SK-N-SH treated with all-trans-retinoic acid at 6 μM for 48 hours (cell line): ENCODE measurements at regions not wholly inside any gene's neighbourhood (a gene's known extent, or its start where the extent isn't known, plus 50 kb on each side); places are given as distances from the start of the nearest gene placed in this dataset.

Experiments
- ATAC-seq: fragments of 200-7000 bp; cut with Tn5 transposase; 3 replicates; pipeline ENCODE4 v1.9.1; 2020; ENCODE audit warnings: mild to moderate bottlenecking, moderate library complexity
- ARNTL ChIP-seq: fragments of 450-650 bp; formaldehyde crosslinking; IDR thresholded peaks from 2 replicates; pipeline ENCODE4 v1.5.0; 2020; ENCODE audit warnings: low read depth, mild to moderate bottlenecking, moderate library complexity, borderline replicate concordance
- BACH2 ChIP-seq: fragments of 250-450 bp; sonication (Bioruptor Pico); IDR thresholded peaks from 2 replicates; pipeline ENCODE4 v1.9.0; 2021; ENCODE audit warnings: mild to moderate bottlenecking, borderline replicate concordance
- ESRRG ChIP-seq: fragments of 250-450 bp; sonication (Bioruptor Pico); IDR thresholded peaks from 2 replicates; pipeline ENCODE4 v1.6.1; 2021; ENCODE audit warnings: mild to moderate bottlenecking
- GLIS3 ChIP-seq: fragments of 250-450 bp; sonication (Bioruptor Pico); IDR thresholded peaks from 2 replicates; pipeline ENCODE4 v1.5.0; 2020; ENCODE audit warnings: mild to moderate bottlenecking, moderate library complexity
- ISL1 ChIP-seq: fragments of 250-450 bp; sonication (Bioruptor Pico); IDR thresholded peaks from 2 replicates; pipeline ENCODE4 v2.1.2; 2022; ENCODE audit warnings: mild to moderate bottlenecking, moderate library complexity
- OSR1 ChIP-seq: fragments of 250-450 bp; sonication (Bioruptor Pico); IDR thresholded peaks from 2 replicates; pipeline ENCODE4 v1.8.0; 2022; ENCODE audit warnings: moderate library complexity, mild to moderate bottlenecking, inconsistent platforms
- PATZ1 ChIP-seq: fragments of 250-450 bp; sonication (Bioruptor Pico); IDR thresholded peaks from 2 replicates; pipeline ENCODE4 v1.8.0; 2020; ENCODE audit warnings: mild to moderate bottlenecking, moderate library complexity, borderline replicate concordance
- PPARA ChIP-seq: fragments of 250-450 bp; sonication (Bioruptor Pico); IDR thresholded peaks from 2 replicates; pipeline ENCODE4 v1.5.0; 2020; ENCODE audit warnings: mild to moderate bottlenecking, borderline replicate concordance
- RARB ChIP-seq: fragments of 250-450 bp; sonication (Bioruptor Pico); IDR thresholded peaks from 2 replicates; pipeline ENCODE4 v1.8.0; 2021; ENCODE audit warnings: mild to moderate bottlenecking, moderate library complexity
- SNAI2 ChIP-seq: fragments of 250-450 bp; sonication (Bioruptor Pico); IDR thresholded peaks from 2 replicates; pipeline ENCODE4 v1.5.0; 2020; ENCODE audit warnings: mild to moderate bottlenecking, moderate library complexity
- TCF4 ChIP-seq: fragments of 250-450 bp; sonication (Bioruptor Pico); IDR thresholded peaks from 2 replicates; pipeline ENCODE4 v1.8.0; 2021; ENCODE audit warnings: mild to moderate bottlenecking, moderate library complexity, borderline replicate concordance
- TOX ChIP-seq: fragments of 250-450 bp; sonication (Bioruptor Pico); IDR thresholded peaks from 2 replicates; pipeline ENCODE4 v1.8.0; 2021; ENCODE audit warnings: mild to moderate bottlenecking, moderate library complexity, borderline replicate concordance
- ZC3H10 ChIP-seq: fragments of 250-450 bp; sonication (Bioruptor Pico); IDR thresholded peaks from 2 replicates; pipeline ENCODE4 v1.5.1; 2021; ENCODE audit warnings: mild to moderate bottlenecking, moderate library complexity
- ZFP30 ChIP-seq: fragments of 450-650 bp; formaldehyde crosslinking; IDR thresholded peaks from 2 replicates; pipeline ENCODE4 v1.5.0; 2022; ENCODE audit warnings: mild to moderate bottlenecking, moderate library complexity
- ZNF565 ChIP-seq: fragments of 450-650 bp; formaldehyde crosslinking; conservative IDR thresholded peaks from 2 replicates; pipeline ENCODE4 v1.5.0; 2020; ENCODE audit warnings: low read depth, mild to moderate bottlenecking, moderate library complexity
- ZNF70 ChIP-seq: fragments of 450-650 bp; formaldehyde crosslinking; IDR thresholded peaks from 2 replicates; pipeline ENCODE4 v1.5.0; 2020; ENCODE audit warnings: mild to moderate bottlenecking, moderate library complexity
- ZNF8 ChIP-seq: fragments of 450-650 bp; formaldehyde crosslinking; IDR thresholded peaks from 2 replicates; pipeline ENCODE4 v1.5.0; 2020; ENCODE audit warnings: mild to moderate bottlenecking, moderate library complexity
- TF ChIP-seq, protein P1 (sequence below): fragments of 250-450 bp; sonication (Bioruptor Pico); IDR thresholded peaks from 2 replicates; pipeline ENCODE4 v1.5.1; 2021; ENCODE audit warnings: mild to moderate bottlenecking, moderate library complexity
- TF ChIP-seq, protein P2 (sequence below): fragments of 250-450 bp; sonication (Bioruptor Pico); IDR thresholded peaks from 2 replicates; pipeline ENCODE4 v1.5.0; 2020; ENCODE audit warnings: mild to moderate bottlenecking, moderate library complexity
- TF ChIP-seq, protein P3 (sequence below): fragments of 250-450 bp; sonication (Bioruptor Pico); IDR thresholded peaks from 2 replicates; pipeline ENCODE4 v1.5.1; 2020; ENCODE audit warnings: low read depth, mild to moderate bottlenecking, moderate library complexity

- TF ChIP-seq ZNF565 = no peak
- no peak for TF ChIP-seq RARB
- no peak for TF ChIP-seq ZNF8 (CRISPR knock-in tag)
Measured at GRCh38 chr16:64540434-64540833, 581.4 kb downstream of the CDH11 start (continued).

GRCh38 chr16:64539811-64540371 is 582.0 kb downstream of the CDH11 start:
- no peak for ATAC-seq
- TF ChIP-seq GLIS3 = no peak
- TF ChIP-seq TCF4 = no peak
- TF ChIP-seq, protein P1, sequence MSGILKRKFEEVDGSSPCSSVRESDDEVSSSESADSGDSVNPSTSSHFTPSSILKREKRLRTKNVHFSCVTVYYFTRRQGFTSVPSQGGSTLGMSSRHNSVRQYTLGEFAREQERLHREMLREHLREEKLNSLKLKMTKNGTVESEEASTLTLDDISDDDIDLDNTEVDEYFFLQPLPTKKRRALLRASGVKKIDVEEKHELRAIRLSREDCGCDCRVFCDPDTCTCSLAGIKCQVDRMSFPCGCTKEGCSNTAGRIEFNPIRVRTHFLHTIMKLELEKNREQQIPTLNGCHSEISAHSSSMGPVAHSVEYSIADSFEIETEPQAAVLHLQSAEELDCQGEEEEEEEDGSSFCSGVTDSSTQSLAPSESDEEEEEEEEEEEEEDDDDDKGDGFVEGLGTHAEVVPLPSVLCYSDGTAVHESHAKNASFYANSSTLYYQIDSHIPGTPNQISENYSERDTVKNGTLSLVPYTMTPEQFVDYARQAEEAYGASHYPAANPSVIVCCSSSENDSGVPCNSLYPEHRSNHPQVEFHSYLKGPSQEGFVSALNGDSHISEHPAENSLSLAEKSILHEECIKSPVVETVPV (CRISPR knock-in tag) = no peak
- no peak for TF ChIP-seq ZNF70 (CRISPR knock-in tag)
- no peak for TF ChIP-seq OSR1 (CRISPR knock-in tag)
- no peak for TF ChIP-seq ZC3H10 (CRISPR knock-in tag)
- TF ChIP-seq SNAI2 (CRISPR knock-in tag) = no peak
- TF ChIP-seq ESRRG (CRISPR knock-in tag) = no peak
- TF ChIP-seq ARNTL (CRISPR knock-in tag) = no peak
- TF ChIP-seq, protein P2, sequence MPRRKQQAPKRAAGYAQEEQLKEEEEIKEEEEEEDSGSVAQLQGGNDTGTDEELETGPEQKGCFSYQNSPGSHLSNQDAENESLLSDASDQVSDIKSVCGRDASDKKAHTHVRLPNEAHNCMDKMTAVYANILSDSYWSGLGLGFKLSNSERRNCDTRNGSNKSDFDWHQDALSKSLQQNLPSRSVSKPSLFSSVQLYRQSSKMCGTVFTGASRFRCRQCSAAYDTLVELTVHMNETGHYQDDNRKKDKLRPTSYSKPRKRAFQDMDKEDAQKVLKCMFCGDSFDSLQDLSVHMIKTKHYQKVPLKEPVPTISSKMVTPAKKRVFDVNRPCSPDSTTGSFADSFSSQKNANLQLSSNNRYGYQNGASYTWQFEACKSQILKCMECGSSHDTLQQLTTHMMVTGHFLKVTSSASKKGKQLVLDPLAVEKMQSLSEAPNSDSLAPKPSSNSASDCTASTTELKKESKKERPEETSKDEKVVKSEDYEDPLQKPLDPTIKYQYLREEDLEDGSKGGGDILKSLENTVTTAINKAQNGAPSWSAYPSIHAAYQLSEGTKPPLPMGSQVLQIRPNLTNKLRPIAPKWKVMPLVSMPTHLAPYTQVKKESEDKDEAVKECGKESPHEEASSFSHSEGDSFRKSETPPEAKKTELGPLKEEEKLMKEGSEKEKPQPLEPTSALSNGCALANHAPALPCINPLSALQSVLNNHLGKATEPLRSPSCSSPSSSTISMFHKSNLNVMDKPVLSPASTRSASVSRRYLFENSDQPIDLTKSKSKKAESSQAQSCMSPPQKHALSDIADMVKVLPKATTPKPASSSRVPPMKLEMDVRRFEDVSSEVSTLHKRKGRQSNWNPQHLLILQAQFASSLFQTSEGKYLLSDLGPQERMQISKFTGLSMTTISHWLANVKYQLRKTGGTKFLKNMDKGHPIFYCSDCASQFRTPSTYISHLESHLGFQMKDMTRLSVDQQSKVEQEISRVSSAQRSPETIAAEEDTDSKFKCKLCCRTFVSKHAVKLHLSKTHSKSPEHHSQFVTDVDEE = no peak
- TF ChIP-seq TOX (CRISPR knock-in tag) = no peak
- TF ChIP-seq PATZ1 (CRISPR knock-in tag) = no peak
- TF ChIP-seq ZFP30 = no peak
- TF ChIP-seq, protein P3, sequence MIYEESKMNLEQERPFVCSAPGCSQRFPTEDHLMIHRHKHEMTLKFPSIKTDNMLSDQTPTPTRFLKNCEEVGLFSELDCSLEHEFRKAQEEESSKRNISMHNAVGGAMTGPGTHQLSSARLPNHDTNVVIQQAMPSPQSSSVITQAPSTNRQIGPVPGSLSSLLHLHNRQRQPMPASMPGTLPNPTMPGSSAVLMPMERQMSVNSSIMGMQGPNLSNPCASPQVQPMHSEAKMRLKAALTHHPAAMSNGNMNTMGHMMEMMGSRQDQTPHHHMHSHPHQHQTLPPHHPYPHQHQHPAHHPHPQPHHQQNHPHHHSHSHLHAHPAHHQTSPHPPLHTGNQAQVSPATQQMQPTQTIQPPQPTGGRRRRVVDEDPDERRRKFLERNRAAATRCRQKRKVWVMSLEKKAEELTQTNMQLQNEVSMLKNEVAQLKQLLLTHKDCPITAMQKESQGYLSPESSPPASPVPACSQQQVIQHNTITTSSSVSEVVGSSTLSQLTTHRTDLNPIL (CRISPR knock-in tag) = no peak
- no peak for TF ChIP-seq ZNF565
- no peak for TF ChIP-seq BACH2 (CRISPR knock-in tag)
- TF ChIP-seq ISL1 (CRISPR knock-in tag) = no peak
- TF ChIP-seq ZNF8 (CRISPR knock-in tag) = no peak
- TF ChIP-seq, all 23 proteins: peak for 0

GRCh38 chr16:64534180-64534780 is 587.6 kb downstream of the CDH11 start:
- TF ChIP-seq OSR1 (CRISPR knock-in tag) = no peak
- TF ChIP-seq PPARA (CRISPR knock-in tag) = no peak
- TF ChIP-seq ZNF70 (CRISPR knock-in tag) = no peak
- TF ChIP-seq ARNTL (CRISPR knock-in tag) = no peak
- TF ChIP-seq PATZ1 (CRISPR knock-in tag) = no peak
- no peak for TF ChIP-seq RARB
- TF ChIP-seq, protein P2 = no peak

More at GRCh38 chr16:64534180-64534780, 587.6 kb downstream of the CDH11 start:
- no peak for ATAC-seq
